ENCODE measurements at regions not wholly inside any gene's neighbourhood (a gene's known extent, or its start where the extent isn't known, plus 50 kb on each side); places are given as distances from the start of the nearest gene placed in this dataset.

DNA sequence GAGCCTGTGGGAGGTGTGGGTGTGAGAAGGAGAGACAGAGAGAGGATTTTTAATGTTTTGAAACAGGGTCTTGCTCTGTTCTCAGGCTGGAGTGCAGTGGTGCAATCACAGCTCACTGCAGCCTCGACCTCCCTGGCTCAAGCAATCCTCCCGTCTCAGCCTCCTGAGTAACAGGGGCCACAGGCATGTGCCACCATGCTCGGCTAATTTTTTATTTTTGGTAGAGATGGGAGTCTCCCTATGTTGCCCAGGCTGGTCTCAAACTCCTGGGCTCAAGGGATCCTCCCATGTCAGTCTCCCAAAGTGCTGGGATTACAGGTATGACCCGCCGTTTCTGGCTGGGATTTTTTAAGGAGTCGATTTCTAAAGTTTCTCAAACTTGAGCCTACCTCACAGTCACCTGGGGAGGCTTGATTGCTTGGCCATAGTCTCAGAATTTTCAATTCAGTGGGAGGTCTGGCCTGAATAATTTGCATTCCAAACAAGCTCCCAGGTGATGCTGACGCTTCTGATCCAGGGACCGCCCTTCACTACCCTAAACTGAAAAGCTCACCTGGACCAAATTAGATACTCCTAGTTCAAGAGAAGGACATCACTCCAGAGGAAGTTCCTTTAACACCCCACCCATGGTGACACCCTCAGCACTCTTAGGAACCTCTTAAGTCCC is 70.8 kb upstream of the SLC1A4 start:
- no peak overlapping the region for H2AK5ac ChIP-seq (ENCODE audit: low read depth, low read length)
- H2AK9ac ChIP-seq (replicated peaks; ENCODE audit: low read depth, low read length, poor library complexity): no peak overlapping the region
- peak overlapping the region; percentile 83; the same call in 1 of the 2 replicates for H4K91ac ChIP-seq (ENCODE audit: insufficient read depth, low read depth, low read length)
- no peak overlapping the region; the same call in 1 of the 2 replicates for H3K18ac ChIP-seq (ENCODE audit: low read depth, low read length)
- intact Hi-C loops (cut with micrococcal nuclease): loop anchor here (5.0 kb wide), 1 partner anchor 269 kb away; no protein-coding TSS in a partner anchor
- no peaks in the 10 kb centered on the region for H4K20me1 ChIP-seq (ENCODE audit: insufficient read depth, low read length)
- H3K23ac ChIP-seq (ENCODE audit: low read depth, low read length): no peak overlapping the region
- dilution Hi-C loops (cut with HindIII; ENCODE audit: low sequenced_read_pairs, unreplicated experiment): no loop called here
- no peak overlapping the region; the same call in 1 of the 2 replicates for H3K27ac ChIP-seq (ENCODE audit: insufficient read depth, low read length)
- H2BK5ac ChIP-seq (ENCODE audit: low read depth, low read length, poor library complexity, severe bottlenecking): no peak overlapping the region
- H2BK20ac ChIP-seq (ENCODE audit: low read depth, low read length): no peak overlapping the region; the same call in 1 of the 2 replicates
- no peaks in the 10 kb centered on the region for H3K79me1 ChIP-seq (ENCODE audit: low read depth in 1 of 2, low read length in 2 of 2)
- TF ChIP-seq BHLHE40 (IDR thresholded peaks at IDR 0.05; ENCODE audit: low read depth, low read length) (no peak), CEBPB (IDR thresholded peaks at IDR 0.05; ENCODE audit: low read depth, low read length) (no peak), MXI1 (IDR thresholded peaks at IDR 0.05; ENCODE audit: borderline replicate concordance, low read depth, low read length) (no peak), SMC3 (IDR thresholded peaks at IDR 0.05; ENCODE audit: low read depth, low read length) (no peak), RFX5 (IDR thresholded peaks at IDR 0.05; ENCODE audit: low read depth, low read length) (no peak), NFE2L2 (IDR thresholded peaks at IDR 0.05; ENCODE audit: low read depth, low read length) (no peak), RCOR1 (IDR thresholded peaks at IDR 0.05; ENCODE audit: insufficient replicate concordance, low read length) (no peak), POLR2A (IDR thresholded peaks at IDR 0.05; ENCODE audit: low read depth, low read length) (no peak), FOS (IDR thresholded peaks at IDR 0.05; ENCODE audit: low read depth, low read length) (no peak), CHD1 (IDR thresholded peaks at IDR 0.05; ENCODE audit: low read depth, low read length) (no peak), RAD21 (IDR thresholded peaks at IDR 0.05; ENCODE audit: low read length) (no peak)
- TF ChIP-seq, protein P1, sequence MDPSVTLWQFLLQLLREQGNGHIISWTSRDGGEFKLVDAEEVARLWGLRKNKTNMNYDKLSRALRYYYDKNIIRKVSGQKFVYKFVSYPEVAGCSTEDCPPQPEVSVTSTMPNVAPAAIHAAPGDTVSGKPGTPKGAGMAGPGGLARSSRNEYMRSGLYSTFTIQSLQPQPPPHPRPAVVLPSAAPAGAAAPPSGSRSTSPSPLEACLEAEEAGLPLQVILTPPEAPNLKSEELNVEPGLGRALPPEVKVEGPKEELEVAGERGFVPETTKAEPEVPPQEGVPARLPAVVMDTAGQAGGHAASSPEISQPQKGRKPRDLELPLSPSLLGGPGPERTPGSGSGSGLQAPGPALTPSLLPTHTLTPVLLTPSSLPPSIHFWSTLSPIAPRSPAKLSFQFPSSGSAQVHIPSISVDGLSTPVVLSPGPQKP (IDR thresholded peaks at IDR 0.05; ENCODE audit: borderline replicate concordance, low read depth, low read length): no peak
- TF ChIP-seq, protein P2, sequence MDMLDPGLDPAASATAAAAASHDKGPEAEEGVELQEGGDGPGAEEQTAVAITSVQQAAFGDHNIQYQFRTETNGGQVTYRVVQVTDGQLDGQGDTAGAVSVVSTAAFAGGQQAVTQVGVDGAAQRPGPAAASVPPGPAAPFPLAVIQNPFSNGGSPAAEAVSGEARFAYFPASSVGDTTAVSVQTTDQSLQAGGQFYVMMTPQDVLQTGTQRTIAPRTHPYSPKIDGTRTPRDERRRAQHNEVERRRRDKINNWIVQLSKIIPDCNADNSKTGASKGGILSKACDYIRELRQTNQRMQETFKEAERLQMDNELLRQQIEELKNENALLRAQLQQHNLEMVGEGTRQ (IDR thresholded peaks at IDR 0.05; ENCODE audit: low read depth, low read length): no peak
- ChIA-PET CTCF (interaction anchor here (0.6 to 1.5 kb wide), 13 partner anchors 12 to 137 kb away, joined by 3 to 6 read pairs (median 3); no protein-coding TSS in a partner anchor), POLR2A (ENCODE audit: unreplicated experiment) (interaction anchor here (0.5 kb wide), 1 partner anchor 199 kb away, joined by 3 read pairs; no protein-coding TSS in a partner anchor)
- H3K14ac ChIP-seq (replicated peaks; ENCODE audit: low read depth, low read length): peak overlapping the region; percentile 97
- no peaks in the 10 kb centered on the region for H3K36me3 ChIP-seq (ENCODE audit: control insufficient read depth, insufficient read depth, low read length)
- 60% methylated on average over 1 of the region's 8 CpGs; no CpG with 5 or more reads in 1 of the 2 experiments for WGBS, 2 experiments (ENCODE audit: extremely low coverage in 2 of 2, insufficient read length in 1 of 2)
- peak overlapping the region; percentile 65 to 81; a peak in 2 of 4 replicates for H4K8ac ChIP-seq (ENCODE audit: low read depth in 2 of 2, low read length in 2 of 2)
- no peaks in the 10 kb centered on the region for H3K4me1 ChIP-seq (ENCODE audit: control insufficient read depth, insufficient read depth, low read length)
- no peaks in the 10 kb centered on the region for H3K9me3 ChIP-seq (ENCODE audit: control insufficient read depth, insufficient read depth, low read length)
- in situ Hi-C loops (cut with MboI; ENCODE audit: low sequenced_read_pairs): loop anchor here (5.0 to 25.0 kb wide), 2 partner anchors 124 to 244 kb away; no protein-coding TSS in a partner anchor
- BruUV-seq (replicated peaks): no TSS peak
- DNase-seq (no peak), ATAC-seq (ENCODE audit: low read depth) (no peak)
- H3K27me3 ChIP-seq (ENCODE audit: control insufficient read depth, insufficient read depth, low read length): peaks cover 11% of the 10 kb centered on the region; the same call in 1 of the 2 replicates
- peak overlapping the region; percentile 92 for H3K4ac ChIP-seq (ENCODE audit: low read depth, low read length)
- H2BK15ac ChIP-seq (ENCODE audit: low read depth, low read length): no peak overlapping the region; the same call in 2 of the 3 replicates
- no peak overlapping the region; the same call in 1 of the 2 replicates for H4K5ac ChIP-seq (ENCODE audit: low read depth, low read length)
- no peak overlapping the region for H3K9ac ChIP-seq (ENCODE audit: low read depth, low read length)
- H3K4me3 ChIP-seq (ENCODE audit: insufficient read depth, low read depth, low read length): no peak overlapping the region
- H3K56ac ChIP-seq (ENCODE audit: extremely low read depth, insufficient read depth, low read length): 0 out of 2 replicates have a peak overlapping the region, but pooled peaks have one; percentile 71
- peak overlapping the region; percentile 99 for H2AFZ ChIP-seq (replicated peaks; ENCODE audit: low read length, poor library complexity)
- H3K9me1 ChIP-seq (ENCODE audit: insufficient read depth, low read length): no peaks in the 10 kb centered on the region
- no peak overlapping the region; the same call in 1 of the 2 replicates for H3K4me2 ChIP-seq (ENCODE audit: low read depth, low read length)
- peak overlapping the region; percentile 94; the same call in 1 of the 2 replicates for H2BK120ac ChIP-seq (ENCODE audit: low read depth, low read length)

All from IMR-90 (cell line).